PFSK-1 (cell line): ENCODE measurements at regions not wholly inside any gene's neighbourhood (a gene's known extent, or its start where the extent isn't known, plus 50 kb on each side); places are given as distances from the start of the nearest gene placed in this dataset.

Experiments
- FOXP2 ChIP-seq: optimal IDR thresholded peaks from 2 replicates; pipeline ENCODE3; 2011; ENCODE audit warnings: borderline replicate concordance, control low read depth, inconsistent platforms; ENCODE audit not compliant: insufficient read depth; ENCODE audit errors: extremely low read length, extremely low read depth
- POLR2AphosphoS5 ChIP-seq: IDR thresholded peaks from 2 replicates; pipeline ENCODE4 v1.6.1; 2012; ENCODE audit warnings: low read depth, mild to moderate bottlenecking, control low read depth, low read length, moderate library complexity
- SIN3A ChIP-seq: IDR thresholded peaks from 2 replicates; pipeline ENCODE4 v1.6.1; 2012; ENCODE audit warnings: mild to moderate bottlenecking, low read length, moderate library complexity, borderline replicate concordance; ENCODE audit not compliant: insufficient read depth
- TAF1 ChIP-seq: IDR thresholded peaks from 2 replicates; pipeline ENCODE4 v1.6.1; 2012; ENCODE audit warnings: low read length, control low read depth, borderline replicate concordance; ENCODE audit not compliant: insufficient read depth
- TF ChIP-seq, protein P1 (sequence below), 2 experiments: IDR thresholded peaks; 2 replicates each; pipeline versions ENCODE4 v1.6.1 to v1.8.0; 2011 to 2012; ENCODE audit warnings: low read depth in 2 of 2, low read length in 2 of 2, control low read depth in 1 of 2, inconsistent platforms in 1 of 2, mild to moderate bottlenecking in 1 of 2, moderate library complexity in 1 of 2; ENCODE audit not compliant: insufficient read depth in 1 of 2

DNA sequence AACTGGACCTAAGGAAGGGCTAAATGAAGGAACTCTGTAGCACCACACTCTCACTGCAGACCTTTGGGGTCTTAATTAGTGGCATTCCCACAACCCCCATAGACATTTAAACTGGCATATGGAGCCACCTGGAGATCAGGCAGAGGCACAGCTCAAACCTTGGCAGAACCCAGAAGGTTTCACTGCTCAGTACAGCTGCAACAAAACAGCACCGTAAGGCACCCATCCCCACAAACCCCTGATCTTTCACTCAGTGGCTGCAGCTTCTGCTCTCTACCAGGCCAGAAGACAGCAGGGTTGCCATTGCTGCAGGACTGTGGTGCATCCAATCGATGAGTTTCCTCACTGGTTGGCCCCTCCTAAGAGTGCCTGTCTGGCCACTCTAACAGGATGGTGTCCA is 361.6 kb upstream of the VRK2 start:
- TF ChIP-seq POLR2AphosphoS5: no peak
- TF ChIP-seq FOXP2: no peak
- TF ChIP-seq, protein P1, sequence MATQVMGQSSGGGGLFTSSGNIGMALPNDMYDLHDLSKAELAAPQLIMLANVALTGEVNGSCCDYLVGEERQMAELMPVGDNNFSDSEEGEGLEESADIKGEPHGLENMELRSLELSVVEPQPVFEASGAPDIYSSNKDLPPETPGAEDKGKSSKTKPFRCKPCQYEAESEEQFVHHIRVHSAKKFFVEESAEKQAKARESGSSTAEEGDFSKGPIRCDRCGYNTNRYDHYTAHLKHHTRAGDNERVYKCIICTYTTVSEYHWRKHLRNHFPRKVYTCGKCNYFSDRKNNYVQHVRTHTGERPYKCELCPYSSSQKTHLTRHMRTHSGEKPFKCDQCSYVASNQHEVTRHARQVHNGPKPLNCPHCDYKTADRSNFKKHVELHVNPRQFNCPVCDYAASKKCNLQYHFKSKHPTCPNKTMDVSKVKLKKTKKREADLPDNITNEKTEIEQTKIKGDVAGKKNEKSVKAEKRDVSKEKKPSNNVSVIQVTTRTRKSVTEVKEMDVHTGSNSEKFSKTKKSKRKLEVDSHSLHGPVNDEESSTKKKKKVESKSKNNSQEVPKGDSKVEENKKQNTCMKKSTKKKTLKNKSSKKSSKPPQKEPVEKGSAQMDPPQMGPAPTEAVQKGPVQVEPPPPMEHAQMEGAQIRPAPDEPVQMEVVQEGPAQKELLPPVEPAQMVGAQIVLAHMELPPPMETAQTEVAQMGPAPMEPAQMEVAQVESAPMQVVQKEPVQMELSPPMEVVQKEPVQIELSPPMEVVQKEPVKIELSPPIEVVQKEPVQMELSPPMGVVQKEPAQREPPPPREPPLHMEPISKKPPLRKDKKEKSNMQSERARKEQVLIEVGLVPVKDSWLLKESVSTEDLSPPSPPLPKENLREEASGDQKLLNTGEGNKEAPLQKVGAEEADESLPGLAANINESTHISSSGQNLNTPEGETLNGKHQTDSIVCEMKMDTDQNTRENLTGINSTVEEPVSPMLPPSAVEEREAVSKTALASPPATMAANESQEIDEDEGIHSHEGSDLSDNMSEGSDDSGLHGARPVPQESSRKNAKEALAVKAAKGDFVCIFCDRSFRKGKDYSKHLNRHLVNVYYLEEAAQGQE (IDR thresholded peaks at IDR 0.05; ENCODE audit: insufficient read depth in 1 of 2, low read depth in 2 of 2, low read length in 2 of 2): no peak
- TF ChIP-seq TAF1: no peak
- TF ChIP-seq SIN3A: no peak

- no peak for TF ChIP-seq POLR2AphosphoS5
- no peak for TF ChIP-seq TAF1
- TF ChIP-seq FOXP2: no peak
- TF ChIP-seq SIN3A: no peak
- TF ChIP-seq, protein P1 (IDR thresholded peaks at IDR 0.05; ENCODE audit: insufficient read depth in 1 of 2, low read depth in 2 of 2, low read length in 2 of 2): no peak
Observed at GRCh38 chr2:57692395-57692794, 354.2 kb upstream of the VRK2 start.

GRCh38 chr2:57693177-57693576 is 353.4 kb upstream of the VRK2 start:
- TF ChIP-seq SIN3A (no peak), POLR2AphosphoS5 (no peak), FOXP2 (no peak), TAF1 (no peak)
- TF ChIP-seq, protein P1 (IDR thresholded peaks at IDR 0.05; ENCODE audit: insufficient read depth in 1 of 2, low read depth in 2 of 2, low read length in 2 of 2): no peak

DNA sequence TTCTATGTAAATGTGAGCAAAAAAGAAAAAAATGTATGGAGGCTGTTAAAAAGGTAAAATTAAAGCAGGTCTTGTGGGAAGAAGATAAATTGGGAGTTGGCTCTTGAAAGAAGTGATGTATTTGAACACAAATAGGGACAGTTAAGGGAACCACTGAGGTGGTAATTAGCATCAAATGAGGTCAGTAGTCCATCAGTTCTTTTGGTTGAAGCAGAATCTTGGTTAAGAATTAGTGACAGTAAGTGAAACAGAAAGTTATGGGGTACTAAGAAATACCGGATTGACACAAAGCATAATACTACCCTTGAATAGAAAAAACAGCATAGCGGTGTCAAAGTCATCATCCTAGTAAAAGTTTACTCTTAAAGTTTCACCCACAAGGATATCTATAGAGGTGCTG is 352.6 kb upstream of the VRK2 start:
- no peak for TF ChIP-seq TAF1
- no peak for TF ChIP-seq FOXP2
- TF ChIP-seq, protein P1 (IDR thresholded peaks at IDR 0.05; ENCODE audit: insufficient read depth in 1 of 2, low read depth in 2 of 2, low read length in 2 of 2): no peak
- TF ChIP-seq POLR2AphosphoS5: no peak
- no peak for TF ChIP-seq SIN3A

DNA sequence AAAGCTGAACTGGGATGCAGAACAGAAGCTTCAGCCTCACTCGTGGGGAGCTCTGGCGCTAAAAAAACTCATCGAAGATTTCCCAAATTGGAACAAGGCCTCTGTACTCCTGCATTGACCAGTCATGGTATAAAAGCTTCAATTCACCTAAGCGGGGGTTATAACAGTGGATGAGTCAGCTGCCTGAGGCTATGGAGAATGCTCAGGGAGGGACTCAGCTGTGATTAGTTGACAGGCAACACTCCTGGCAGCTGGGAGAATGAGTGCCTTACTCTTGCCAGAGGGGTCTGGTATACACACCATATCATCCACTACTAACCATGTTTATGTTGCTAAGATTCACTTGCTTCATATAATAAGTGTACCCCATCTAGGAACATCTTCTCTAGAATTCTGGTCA is 350.6 kb upstream of the VRK2 start:
- no peak for TF ChIP-seq TAF1
- TF ChIP-seq, protein P1 (IDR thresholded peaks at IDR 0.05; ENCODE audit: insufficient read depth in 1 of 2, low read depth in 2 of 2, low read length in 2 of 2): no peak
